H1 (cell line): ENCODE measurements at regions not wholly inside any gene's neighbourhood (a gene's known extent, or its start where the extent isn't known, plus 50 kb on each side); places are given as distances from the start of the nearest gene placed in this dataset.

Source experiments
- HDAC2 ChIP-seq, 2 experiments: fragments of 300-600 bp in 1 of 2; sonication (generic) in 1 of 2; IDR thresholded peaks; 2 replicates each; pipeline ENCODE4 v1.6.1; 2011 to 2012; ENCODE audit warnings: low read depth in 2 of 2, low read length in 2 of 2, mild to moderate bottlenecking in 2 of 2, moderate library complexity in 2 of 2, borderline replicate concordance in 1 of 2, inconsistent platforms in 1 of 2

DNA sequence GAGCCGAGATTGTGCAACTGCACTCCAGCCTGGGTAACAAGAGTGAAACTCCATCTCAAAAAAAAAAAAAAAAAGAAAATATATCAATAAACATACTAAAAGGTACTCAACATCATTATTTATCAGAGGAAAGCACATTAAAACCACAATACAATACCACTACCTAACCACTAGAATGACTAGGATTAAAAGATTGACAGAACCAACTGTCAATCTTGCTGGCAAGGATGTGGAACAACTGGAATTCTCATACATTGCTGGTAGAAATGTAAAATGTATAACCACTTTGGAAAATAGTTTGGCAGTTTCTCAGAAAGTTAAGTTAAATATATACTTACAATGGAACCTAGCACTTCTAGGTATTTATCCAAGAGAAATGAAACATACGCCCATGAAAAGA is 88.6 kb downstream of the B3GNT2 start (continued):
- TF ChIP-seq HDAC2 (IDR thresholded peaks at IDR 0.05; ENCODE audit: borderline replicate concordance in 1 of 2, low read depth in 2 of 2, low read length in 2 of 2) = no peak
